GM23248 (cell line): ENCODE measurements at regions not wholly inside any gene's neighbourhood (a gene's known extent, or its start where the extent isn't known, plus 50 kb on each side); places are given as distances from the start of the nearest gene placed in this dataset.

Experiments used
- DNase-seq: peaks from one replicate; pipeline ENCODE4 v3.0.0-alpha.2; 2015
- H2AFZ ChIP-seq: fragments of 200-600 bp; sonication (generic); 2 replicates; pipeline ENCODE4 v1.6.1; 2016; ENCODE audit warnings: antibody characterized with exemption
- H3F3A ChIP-seq: fragments of 200-600 bp; sonication (generic); 2 replicates; pipeline ENCODE4 v1.6.1; 2016; ENCODE audit warnings: mild to moderate bottlenecking, antibody characterized with exemption, mixed run types; ENCODE audit not compliant: insufficient read depth
- H3K27ac ChIP-seq: fragments of 200-600 bp; sonication (generic); 2 replicates; pipeline ENCODE4 v1.5.1; 2016; ENCODE audit warnings: mild to moderate bottlenecking
- H3K27me3 ChIP-seq: fragments of 200-600 bp; sonication (generic); replicated peaks from 2 replicates; pipeline ENCODE4 v1.6.1; 2016; ENCODE audit warnings: mild to moderate bottlenecking; ENCODE audit not compliant: insufficient read depth
- H3K36me3 ChIP-seq: fragments of 200-600 bp; sonication (generic); 2 replicates; pipeline ENCODE4 v1.6.1; 2016; ENCODE audit warnings: low read depth, mild to moderate bottlenecking
- H3K4me1 ChIP-seq: fragments of 200-600 bp; sonication (generic); 2 replicates; pipeline ENCODE4 v1.6.1; 2016; ENCODE audit warnings: mild to moderate bottlenecking; ENCODE audit not compliant: insufficient read depth
- H3K4me2 ChIP-seq: fragments of 200-600 bp; sonication (generic); one replicate; pipeline ENCODE4 v1.6.1; 2016; ENCODE audit warnings: mild to moderate bottlenecking; ENCODE audit not compliant: unreplicated experiment
- H3K4me3 ChIP-seq: fragments of 200-600 bp; sonication (generic); 2 replicates; pipeline ENCODE4 v1.5.1; 2016; ENCODE audit warnings: mild to moderate bottlenecking
- H3K79me2 ChIP-seq: fragments of 200-600 bp; sonication (generic); 2 replicates; pipeline ENCODE4 v1.6.1; 2016; ENCODE audit warnings: mild to moderate bottlenecking; ENCODE audit not compliant: insufficient read depth
- H3K9ac ChIP-seq: fragments of 200-600 bp; sonication (generic); 2 replicates; pipeline ENCODE4 v1.6.1; 2016; ENCODE audit warnings: mild to moderate bottlenecking
- H3K9me2 ChIP-seq: fragments of 200-600 bp; sonication (generic); 2 replicates; pipeline ENCODE4 v1.6.1; 2016; ENCODE audit warnings: mixed run types, mild to moderate bottlenecking, moderate library complexity; ENCODE audit not compliant: insufficient read depth
- H3K9me3 ChIP-seq: fragments of 200-600 bp; sonication (generic); one replicate; pipeline ENCODE4 v1.6.1; 2017; ENCODE audit warnings: low read depth
- H4K20me1 ChIP-seq: fragments of 200-600 bp; sonication (generic); 2 replicates; pipeline ENCODE4 v1.6.0; 2016; ENCODE audit not compliant: insufficient read depth
- EZH2 ChIP-seq: fragments of 200-600 bp; sonication (generic); IDR thresholded peaks from 2 replicates; pipeline ENCODE4 v1.6.1; 2018; ENCODE audit warnings: antibody characterized with exemption, mild to moderate bottlenecking; ENCODE audit not compliant: insufficient read depth, poor library complexity, severe bottlenecking
- EZH2phosphoT487 ChIP-seq: fragments of 200-600 bp; sonication (generic); IDR thresholded peaks from 2 replicates; pipeline ENCODE4 v1.6.1; 2018; ENCODE audit warnings: antibody characterized with exemption, moderate library complexity, mild to moderate bottlenecking, low read depth; ENCODE audit not compliant: insufficient read depth
- WGBS, 2 experiments: methylation state at CpG; one replicate each; pipeline ENCODE4 v1.1.6; 2015 to 2017; ENCODE audit warnings: low lambda C conversion rate in 2 of 2, low coverage in 1 of 2; ENCODE audit errors: missing lambda C conversion rate in 2 of 2; 5-methylcytosine and 5-hydroxymethylcytosine counted together
- in situ Hi-C: fragments of 300-500 bp; cut with MboI; formaldehyde crosslinking; loops from 2 replicates; pipeline ENCODE4 v1.15.0; 2020

- Histone ChIP-seq H3K36me3 (no peaks in the 10 kb centered on the region), H3K4me1 (no peaks in the 10 kb centered on the region), H3K9me2 (no peaks in the 10 kb centered on the region), H3K4me3 (no peak overlapping the region), H3K9ac (no peak overlapping the region), H3K27ac (no peak overlapping the region), H3K79me2 (no peaks in the 10 kb centered on the region), H3K4me2 (no peak overlapping the region), H3K9me3 (no peaks in the 10 kb centered on the region), H3K27me3 (0 out of 2 replicates have a peak, but pooled peaks cover 5% of the 10 kb centered on the region), H3F3A (no peaks in the 10 kb centered on the region), H4K20me1 (no peaks in the 10 kb centered on the region), H2AFZ (no peak overlapping the region)
- no peak for TF ChIP-seq EZH2phosphoT487
- WGBS, 2 experiments: 48 to 53% methylated on average over 18 of the region's 18 CpGs
- DNase-seq: no peak
- in situ Hi-C loops: no loop called here
Observed at GRCh38 chr2:239792405-239793084, 232.6 kb downstream of the NDUFA10 start.

DNA sequence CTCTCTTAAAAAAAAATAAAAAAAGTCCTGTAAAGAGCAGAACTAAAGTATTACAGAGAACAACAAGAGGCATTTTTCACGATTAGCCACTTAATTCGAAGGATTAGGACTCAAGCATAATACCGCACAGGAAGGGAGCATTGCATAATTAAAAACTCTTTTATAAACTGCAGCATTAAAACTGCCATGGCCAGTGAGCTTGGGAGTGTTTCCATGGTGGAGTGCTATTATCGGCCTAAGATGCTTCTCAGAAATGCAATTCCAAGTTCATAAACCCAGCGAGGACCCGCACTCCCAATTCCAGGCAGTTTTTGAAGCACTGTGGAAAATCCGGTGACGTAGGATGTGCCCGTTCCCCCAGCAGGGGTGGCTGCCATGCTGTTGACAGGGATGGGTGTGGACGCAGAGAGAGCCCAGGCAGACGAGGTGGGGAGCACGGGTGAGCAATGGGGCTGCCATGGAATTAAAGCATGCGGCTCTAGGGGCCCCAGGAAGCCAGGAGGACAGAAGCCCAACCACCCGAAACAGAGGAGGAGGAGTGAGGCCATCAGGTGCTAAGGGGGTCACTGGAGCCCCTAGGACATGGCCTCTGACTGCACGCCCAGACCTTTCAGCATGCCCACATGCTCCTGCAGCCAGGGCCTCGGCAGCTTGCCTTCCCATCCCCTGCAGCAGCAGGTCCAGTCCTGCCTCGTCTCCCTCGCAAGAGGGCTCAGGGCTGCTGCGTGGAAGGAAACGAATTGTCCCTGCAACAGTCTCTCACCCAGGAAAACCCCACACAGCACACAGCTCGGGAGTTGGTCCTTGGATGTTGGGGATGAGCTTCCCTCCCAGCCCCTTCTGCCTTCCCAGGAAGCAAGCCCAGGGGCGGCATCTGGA, 233.4 kb downstream of the NDUFA10 start:
- Histone ChIP-seq H3K9me3 (no peaks in the 10 kb centered on the region), H3K9ac (no peak overlapping the region), H3K9me2 (no peaks in the 10 kb centered on the region), H3K27ac (no peak overlapping the region), H2AFZ (no peak overlapping the region), H3F3A (no peaks in the 10 kb centered on the region), H4K20me1 (no peaks in the 10 kb centered on the region), H3K36me3 (no peaks in the 10 kb centered on the region), H3K79me2 (no peaks in the 10 kb centered on the region), H3K4me2 (no peak overlapping the region), H3K27me3 (0 out of 2 replicates have a peak, but pooled peaks cover 7% of the 10 kb centered on the region), H3K4me1 (no peaks in the 10 kb centered on the region), H3K4me3 (no peak overlapping the region)
- 17% methylated on average over 22 of the region's 22 CpGs for WGBS, 2 experiments
- in situ Hi-C loops: no loop called here
- TF ChIP-seq EZH2phosphoT487: no peak
- TF ChIP-seq EZH2: no peak
- DNase-seq: no peak

- in situ Hi-C loops: no loop called here
- H3K4me1 ChIP-seq: no peaks in the 10 kb centered on the region
- no peak for DNase-seq
Observed at GRCh38 chr2:239790721-239791120, 234.4 kb downstream of the NDUFA10 start.

DNA sequence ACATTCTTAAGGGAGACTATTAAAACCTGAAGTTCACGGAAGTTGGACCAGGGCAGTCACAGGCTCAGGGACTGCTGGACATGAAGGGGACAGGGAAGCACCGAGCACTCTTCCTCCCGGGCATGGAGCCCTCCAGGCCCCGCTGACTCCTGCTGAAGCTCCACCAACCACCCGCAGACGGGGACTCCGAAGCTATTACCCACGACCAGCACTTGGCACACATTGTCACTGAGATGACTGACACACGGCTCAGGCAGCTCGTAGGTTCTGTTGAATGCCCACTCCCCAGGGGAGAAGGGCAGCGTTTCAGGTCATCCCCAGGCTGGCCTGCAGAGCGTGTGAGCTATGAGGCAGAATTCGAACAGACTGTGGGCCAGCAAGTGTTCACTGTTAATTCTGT, 234.8 kb downstream of the NDUFA10 start:
- no peak for DNase-seq
- no peaks in the 10 kb centered on the region for H3K9me2 ChIP-seq
- no peak overlapping the region for H3K4me2 ChIP-seq
- H3K36me3 ChIP-seq: no peaks in the 10 kb centered on the region
- TF ChIP-seq EZH2: no peak
- no peak for TF ChIP-seq EZH2phosphoT487
- no peak overlapping the region for H3K9ac ChIP-seq
- no peaks in the 10 kb centered on the region for H3F3A ChIP-seq
- WGBS, 2 experiments: 52 to 55% methylated on average over 13 of the region's 13 CpGs
- in situ Hi-C loops: no loop called here
- H2AFZ ChIP-seq: no peak overlapping the region
- no peaks in the 10 kb centered on the region for H3K9me3 ChIP-seq
- no peaks in the 10 kb centered on the region for H3K4me1 ChIP-seq
- no peaks in the 10 kb centered on the region for H3K79me2 ChIP-seq
- H3K27me3 ChIP-seq: 0 out of 2 replicates have a peak, but pooled peaks cover 10% of the 10 kb centered on the region
- no peak overlapping the region for H3K27ac ChIP-seq
- no peak overlapping the region for H3K4me3 ChIP-seq
- H4K20me1 ChIP-seq: no peaks in the 10 kb centered on the region

More at GRCh38 chr2:239790721-239791120, 234.4 kb downstream of the NDUFA10 start:
- Histone ChIP-seq H3K4me2 (no peak overlapping the region), H3K4me3 (no peak overlapping the region), H3K9ac (no peak overlapping the region), H4K20me1 (no peaks in the 10 kb centered on the region), H3K36me3 (no peaks in the 10 kb centered on the region), H3K9me2 (no peaks in the 10 kb centered on the region), H2AFZ (no peak overlapping the region), H3K27ac (no peak overlapping the region), H3K9me3 (no peaks in the 10 kb centered on the region), H3K79me2 (no peaks in the 10 kb centered on the region), H3K27me3 (0 out of 2 replicates have a peak, but pooled peaks cover 10% of the 10 kb centered on the region), H3F3A (no peaks in the 10 kb centered on the region)
- 42% methylated on average over 9 of the region's 9 CpGs for WGBS, 2 experiments
- TF ChIP-seq EZH2: no peak
- TF ChIP-seq EZH2phosphoT487: no peak
